SK-N-SH (cell line): ENCODE measurements at regions not wholly inside any gene's neighbourhood (a gene's known extent, or its start where the extent isn't known, plus 50 kb on each side); places are given as distances from the start of the nearest gene placed in this dataset.
A peak's percentile ranks its signal among the peaks of the same experiment; 100 is the strongest.

Experiments used
- CTCF ChIA-PET: fragments of 300-600, 350-600 bp; formaldehyde crosslinking; extraction: SDS; loops from one replicate; lab custom pipeline; 2021; lab: Yijun Ruan, JAX
- POLR2A ChIA-PET: fragments of 350-600 bp; sonication (Branson Sonifier 250); formaldehyde crosslinking; extraction: SDS; loops from one replicate; lab custom pipeline; 2020; ENCODE audit warnings: antibody characterized with exemption, inconsistent platforms; lab: Yijun Ruan, JAX
- DNase-seq: peaks from one replicate; pipeline ENCODE4 v3.0.0; 2012
- H2AFZ ChIP-seq: fragments of 200-600 bp; sonication (generic); 2 replicates; pipeline ENCODE4 v1.8.1; 2016; ENCODE audit warnings: antibody characterized with exemption, mild to moderate bottlenecking, low read depth
- H3F3A ChIP-seq: fragments of 200-600 bp; sonication (generic); replicated peaks from 2 replicates; pipeline ENCODE3; 2016; ENCODE audit warnings: antibody characterized with exemption, mild to moderate bottlenecking; ENCODE audit not compliant: insufficient read depth
- H3K27ac ChIP-seq, 2 experiments: fragments of 200-500 bp in 1 of 2; fragments of 200-600 bp in 1 of 2; sonication (Bioruptor generic) in 1 of 2; sonication (generic), shearing (Covaris generic) in 1 of 2; 2 replicates each; pipeline versions ENCODE4 v1.5.1 to v1.6.1; 2014 to 2016; ENCODE audit warnings: low read depth in 2 of 2, inconsistent platforms in 1 of 2, low read length in 1 of 2, mild to moderate bottlenecking in 1 of 2, mixed read lengths in 1 of 2
- H3K27me3 ChIP-seq: fragments of 200-600 bp; sonication (generic), shearing (Covaris generic); 2 replicates; pipeline ENCODE4 v1.6.1; 2016; ENCODE audit warnings: mixed run types; ENCODE audit not compliant: insufficient read depth
- H3K36me3 ChIP-seq, 2 experiments: fragments of 200-500 bp in 1 of 2; fragments of 200-600 bp in 1 of 2; sonication (Bioruptor generic) in 1 of 2; sonication (generic) in 1 of 2; replicated peaks in 1 of 2; 2 replicates each; pipeline versions ENCODE3 to v1.5.1; 2014 to 2016; ENCODE audit warnings: low read length in 1 of 2, mild to moderate bottlenecking in 1 of 2; ENCODE audit not compliant: insufficient read depth in 2 of 2, control insufficient read depth in 1 of 2
- H3K4me1 ChIP-seq, 2 experiments: fragments of 200-500 bp in 1 of 2; fragments of 200-600 bp in 1 of 2; sonication (Bioruptor generic) in 1 of 2; sonication (generic), shearing (Covaris generic) in 1 of 2; 2 replicates each; pipeline versions ENCODE4 v1.5.1 to v1.6.1; 2014 to 2016; ENCODE audit warnings: low read depth in 1 of 2, low read length in 1 of 2, mixed run types in 1 of 2; ENCODE audit not compliant: insufficient read depth in 2 of 2, control insufficient read depth in 1 of 2
- H3K4me2 ChIP-seq: fragments of 200-600 bp; sonication (generic), shearing (Covaris generic); 2 replicates; pipeline ENCODE4 v1.6.1; 2017; ENCODE audit warnings: mixed run types
- H3K4me3 ChIP-seq, 2 experiments: fragments of 200-500 bp in 1 of 2; fragments of 200-600 bp in 1 of 2; sonication (Bioruptor generic) in 1 of 2; sonication (generic), shearing (Covaris generic) in 1 of 2; 2 replicates each; pipeline versions ENCODE4 v1.5.1 to v1.8.1; 2014 to 2016; ENCODE audit warnings: low read depth in 2 of 2, inconsistent platforms in 1 of 2, low read length in 1 of 2, mild to moderate bottlenecking in 1 of 2, mixed read lengths in 1 of 2, moderate library complexity in 1 of 2
- H3K79me2 ChIP-seq: fragments of 200-600 bp; sonication (generic); 2 replicates; pipeline ENCODE4 v1.8.1; 2017; ENCODE audit warnings: mild to moderate bottlenecking; ENCODE audit not compliant: insufficient read depth
- H3K9ac ChIP-seq: fragments of 200-600 bp; sonication (generic); 2 replicates; pipeline ENCODE4 v1.6.1; 2017; ENCODE audit warnings: mixed run types
- H3K9me2 ChIP-seq: fragments of 200-600 bp; sonication (generic); 2 replicates; pipeline ENCODE4 v1.6.1; 2017; ENCODE audit warnings: mixed run types
- H3K9me3 ChIP-seq: fragments of 200-600 bp; sonication (generic); 2 replicates; pipeline ENCODE4 v1.6.1; 2017; ENCODE audit warnings: mixed run types, mild to moderate bottlenecking, moderate library complexity
- H4K20me1 ChIP-seq: fragments of 200-600 bp; sonication (generic); 2 replicates; pipeline ENCODE4 v1.6.1; 2017; ENCODE audit warnings: mild to moderate bottlenecking, mixed run types; ENCODE audit not compliant: insufficient read depth
- EP300 ChIP-seq, 2 experiments: IDR thresholded peaks; 2 replicates each; pipeline versions ENCODE4 v1.4.0 to v1.6.1; 2012; ENCODE audit warnings: borderline replicate concordance in 1 of 2, low read depth in 1 of 2, low read length in 1 of 2
- FOSL2 ChIP-seq: IDR thresholded peaks from 2 replicates; pipeline ENCODE4 v1.4.0; 2012; ENCODE audit warnings: low read depth, mild to moderate bottlenecking, moderate library complexity, borderline replicate concordance
- IRF3 ChIP-seq: fragments of 150-350 bp; IDR thresholded peaks from 2 replicates; pipeline ENCODE4 v1.6.1; 2016; ENCODE audit warnings: mild to moderate bottlenecking, low read depth, low read length
- MAX ChIP-seq: IDR thresholded peaks from 2 replicates; pipeline ENCODE4 v1.4.0; 2012; ENCODE audit warnings: low read depth
- MEF2A ChIP-seq: IDR thresholded peaks from 2 replicates; pipeline ENCODE4 v1.4.0; 2012; ENCODE audit warnings: low read depth, borderline replicate concordance
- MXI1 ChIP-seq: IDR thresholded peaks from 2 replicates; pipeline ENCODE4 v1.6.1; 2012; ENCODE audit warnings: mild to moderate bottlenecking, low read depth, low read length, improper control_type of control experiment
- NFIC ChIP-seq: IDR thresholded peaks from 2 replicates; pipeline ENCODE4 v1.4.0; 2012; ENCODE audit warnings: borderline replicate concordance
- NRF1 ChIP-seq: IDR thresholded peaks from 2 replicates; pipeline ENCODE4 v1.6.1; 2012; ENCODE audit warnings: low read depth, mild to moderate bottlenecking, low read length
- POLR2AphosphoS5 ChIP-seq: IDR thresholded peaks from 2 replicates; pipeline ENCODE4 v1.6.1; 2012; ENCODE audit warnings: low read depth, low read length
- RAD21 ChIP-seq: IDR thresholded peaks from 2 replicates; pipeline ENCODE4 v1.6.1; 2012; ENCODE audit warnings: mild to moderate bottlenecking, low read length
- RCOR1 ChIP-seq: fragments of 150-350 bp; IDR thresholded peaks from 2 replicates; pipeline ENCODE4 v1.6.1; 2017; ENCODE audit warnings: antibody characterized with exemption, low read length
- REST ChIP-seq: IDR thresholded peaks from 2 replicates; pipeline ENCODE4 v1.6.1; 2012; ENCODE audit warnings: mild to moderate bottlenecking, low read depth, low read length, moderate library complexity
- RXRA ChIP-seq: IDR thresholded peaks from 2 replicates; pipeline ENCODE4 v1.4.0; 2012; ENCODE audit warnings: low read depth, mild to moderate bottlenecking, borderline replicate concordance
- SIN3A ChIP-seq: IDR thresholded peaks from 2 replicates; pipeline ENCODE4 v1.6.1; 2012; ENCODE audit warnings: low read depth, mild to moderate bottlenecking, low read length, moderate library complexity, borderline replicate concordance
- SMC3 ChIP-seq: IDR thresholded peaks from 2 replicates; pipeline ENCODE4 v1.6.1; 2012; ENCODE audit warnings: low read depth, low read length, improper control_type of control experiment
- TCF12 ChIP-seq: IDR thresholded peaks from 2 replicates; pipeline ENCODE4 v1.4.0; 2012
- TEAD4 ChIP-seq: IDR thresholded peaks from 2 replicates; pipeline ENCODE4 v1.4.0; 2012; ENCODE audit warnings: mild to moderate bottlenecking, borderline replicate concordance; ENCODE audit not compliant: insufficient read depth
- USF1 ChIP-seq: IDR thresholded peaks from 2 replicates; pipeline ENCODE4 v1.4.0; 2012; ENCODE audit warnings: low read depth, borderline replicate concordance
- WGBS: methylation state at CpG from one replicate; pipeline ENCODE4 v1.1.6; 2017; ENCODE audit warnings: low lambda C conversion rate; 5-methylcytosine and 5-hydroxymethylcytosine counted together

GRCh38 chr14:85413836-85414526 is 116.0 kb upstream of the FLRT2 start:
- Histone ChIP-seq H4K20me1 (no peaks in the 10 kb centered on the region), H3K36me3 (no peaks in the 10 kb centered on the region), H3K9ac (no peak overlapping the region), H3K79me2 (no peaks in the 10 kb centered on the region; the same call in 1 of the 2 replicates), H2AFZ (peak overlapping the region; percentile 69; the same call in 1 of the 2 replicates), H3K27ac (peak overlapping the region; percentile 68 to 77; a peak in 3 of 4 replicates), H3K4me2 (no peak overlapping the region), H3K4me1 (peaks cover 0 to 21% of the 10 kb centered on the region in 2 experiments; a peak in 2 of 4 replicates), H3K9me3 (no peaks in the 10 kb centered on the region), H3F3A (peaks cover 30% of the 10 kb centered on the region), H3K4me3 (no peak overlapping the region), H3K9me2 (no peaks in the 10 kb centered on the region), H3K27me3 (no peaks in the 10 kb centered on the region)
- POLR2A ChIA-PET = no interaction called here
- no peak for TF ChIP-seq TCF12
- no peak for TF ChIP-seq NRF1
- no peak for TF ChIP-seq TEAD4
- no peak for TF ChIP-seq MAX
- TF ChIP-seq MEF2A = no peak
- TF ChIP-seq NFIC = no peak
- DNase-seq = no peak
- CTCF ChIA-PET = no interaction called here
- 50% methylated on average over 5 of the region's 5 CpGs for WGBS

- H3K27ac ChIP-seq = peak overlapping the region; percentile 77 to 82
- H3K9ac ChIP-seq = peak overlapping the region; percentile 59; the same call in 1 of the 2 replicates
- peak overlapping the region; percentile 69 for H2AFZ ChIP-seq
- peak; percentile 78; the same call in 1 of the 2 replicates for TF ChIP-seq RXRA
- TF ChIP-seq REST = no peak
- TF ChIP-seq TEAD4 = peak; percentile 54; the same call in 1 of the 2 replicates
- TF ChIP-seq SIN3A = peak; percentile 62; the same call in 1 of the 2 replicates
- peak; percentile 83 for TF ChIP-seq NFIC
- peak; percentile 63; the same call in 1 of the 2 replicates for TF ChIP-seq MAX
- TF ChIP-seq USF1 = no peak
- peak; percentile 88 for TF ChIP-seq FOSL2
- TF ChIP-seq EP300 (IDR thresholded peaks at IDR 0.05; ENCODE audit: borderline replicate concordance in 1 of 2, low read depth in 1 of 2, low read length in 1 of 2) = peak in 1 of 2 experiments; percentile 75; a peak in 1 of 4 replicates
- no peak for TF ChIP-seq RCOR1
- TF ChIP-seq SMC3 = peak; percentile 51
- 0 out of 2 replicates have a peak, but pooled peaks have one; percentile 28 for TF ChIP-seq RAD21
- no peak for TF ChIP-seq IRF3
- TF ChIP-seq POLR2AphosphoS5 = peak; percentile 30; the same call in 1 of the 2 replicates
- no peak for TF ChIP-seq MXI1
- TF ChIP-seq MEF2A = peak; percentile 16; the same call in 1 of the 2 replicates
Measured at GRCh38 chr14:85415015-85415712, 114.8 kb upstream of the FLRT2 start.

More at GRCh38 chr14:85415015-85415712, 114.8 kb upstream of the FLRT2 start:
- no peaks in the 10 kb centered on the region for H3K9me2 ChIP-seq
- no peaks in the 10 kb centered on the region; the same call in 1 of the 2 replicates for H3K79me2 ChIP-seq
- no peaks in the 10 kb centered on the region for H4K20me1 ChIP-seq
- H3K27me3 ChIP-seq = no peaks in the 10 kb centered on the region
- peaks cover 0 to 21% of the 10 kb centered on the region in 2 experiments; a peak in 2 of 4 replicates for H3K4me1 ChIP-seq
- CTCF ChIA-PET = no interaction called here
- peaks cover 30% of the 10 kb centered on the region for H3F3A ChIP-seq
- no peaks in the 10 kb centered on the region for H3K9me3 ChIP-seq
- POLR2A ChIA-PET = no interaction called here
- peak overlapping the region in 1 of 2 experiments; percentile 30; a peak in 1 of 4 replicates for H3K4me3 ChIP-seq
- peak overlapping the region; percentile 57 for H3K4me2 ChIP-seq
- no peak for DNase-seq
- no peaks in the 10 kb centered on the region for H3K36me3 ChIP-seq
- WGBS = 31% methylated on average over 13 of the region's 13 CpGs
